Loucy (cell line): ENCODE measurements at regions not wholly inside any gene's neighbourhood (a gene's known extent, or its start where the extent isn't known, plus 50 kb on each side); places are given as distances from the start of the nearest gene placed in this dataset.
"Not testable (repeated sequence)": the region's sequence is repeated elsewhere in the genome, so short reads cannot be mapped to it uniquely, and the experiment has no call there.

Experiments
- EZH2phosphoT487 ChIP-seq: fragments of 200-600 bp; IDR thresholded peaks from 2 replicates; pipeline ENCODE4 v1.6.1; 2018; ENCODE audit warnings: antibody characterized with exemption, mild to moderate bottlenecking, moderate library complexity, borderline replicate concordance
- TF ChIP-seq, protein P1 (sequence below): fragments of 200-600 bp; sonication (generic); conservative IDR thresholded peaks from 2 replicates; pipeline ENCODE4 v1.5.1; 2014; ENCODE audit warnings: mild to moderate bottlenecking, antibody characterized with exemption, low read length

DNA sequence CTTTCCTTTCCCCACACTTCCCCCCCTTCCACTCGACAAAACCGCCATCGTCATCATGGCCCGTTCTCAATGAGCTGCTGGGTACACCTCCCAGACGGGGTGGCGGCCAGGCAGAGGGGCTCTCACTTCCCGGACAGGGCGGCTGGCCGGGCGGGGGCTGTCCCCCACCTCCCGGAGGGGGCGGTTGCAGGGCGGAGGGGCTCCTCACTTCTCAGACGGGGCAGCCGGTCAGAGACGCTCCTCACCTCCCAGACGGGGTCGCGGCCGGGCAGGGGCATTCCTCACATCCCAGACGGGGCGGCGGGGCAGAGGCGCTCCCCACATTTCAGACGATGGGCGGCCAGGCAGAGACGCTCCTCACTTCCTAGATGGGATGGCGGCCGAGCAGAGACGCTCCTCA is 74.2 kb upstream of the OSTN start:
- TF ChIP-seq, protein P1, sequence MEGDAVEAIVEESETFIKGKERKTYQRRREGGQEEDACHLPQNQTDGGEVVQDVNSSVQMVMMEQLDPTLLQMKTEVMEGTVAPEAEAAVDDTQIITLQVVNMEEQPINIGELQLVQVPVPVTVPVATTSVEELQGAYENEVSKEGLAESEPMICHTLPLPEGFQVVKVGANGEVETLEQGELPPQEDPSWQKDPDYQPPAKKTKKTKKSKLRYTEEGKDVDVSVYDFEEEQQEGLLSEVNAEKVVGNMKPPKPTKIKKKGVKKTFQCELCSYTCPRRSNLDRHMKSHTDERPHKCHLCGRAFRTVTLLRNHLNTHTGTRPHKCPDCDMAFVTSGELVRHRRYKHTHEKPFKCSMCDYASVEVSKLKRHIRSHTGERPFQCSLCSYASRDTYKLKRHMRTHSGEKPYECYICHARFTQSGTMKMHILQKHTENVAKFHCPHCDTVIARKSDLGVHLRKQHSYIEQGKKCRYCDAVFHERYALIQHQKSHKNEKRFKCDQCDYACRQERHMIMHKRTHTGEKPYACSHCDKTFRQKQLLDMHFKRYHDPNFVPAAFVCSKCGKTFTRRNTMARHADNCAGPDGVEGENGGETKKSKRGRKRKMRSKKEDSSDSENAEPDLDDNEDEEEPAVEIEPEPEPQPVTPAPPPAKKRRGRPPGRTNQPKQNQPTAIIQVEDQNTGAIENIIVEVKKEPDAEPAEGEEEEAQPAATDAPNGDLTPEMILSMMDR: not testable (repeated sequence)
- TF ChIP-seq EZH2phosphoT487: not testable (repeated sequence)
